Thyroid gland (tissue), 4 donors: ENCODE measurements at regions not wholly inside any gene's neighbourhood (a gene's known extent, or its start where the extent isn't known, plus 50 kb on each side); places are given as distances from the start of the nearest gene placed in this dataset.

ENCODE experiments used
- POLR2A ChIP-seq, 2 donors: fragments of 450-650 bp; IDR thresholded peaks; one replicate each; pipeline ENCODE4 v1.6.1; 2017; ENCODE audit warnings: antibody characterized with exemption in 2 of 2, mild to moderate bottlenecking in 2 of 2, moderate library complexity in 1 of 2
- TF ChIP-seq, protein P1 (sequence below), 6 experiments: fragments of 200-600 bp in 3 of 6; fragments of 450-650 bp in 3 of 6; sonication (generic) in 3 of 6; IDR thresholded peaks; one replicate each; pipeline ENCODE4 v1.5.1; 2016 to 2019; ENCODE audit warnings: antibody characterized with exemption in 6 of 6, mild to moderate bottlenecking in 2 of 6, inconsistent platforms in 1 of 6, moderate library complexity in 1 of 6

DNA sequence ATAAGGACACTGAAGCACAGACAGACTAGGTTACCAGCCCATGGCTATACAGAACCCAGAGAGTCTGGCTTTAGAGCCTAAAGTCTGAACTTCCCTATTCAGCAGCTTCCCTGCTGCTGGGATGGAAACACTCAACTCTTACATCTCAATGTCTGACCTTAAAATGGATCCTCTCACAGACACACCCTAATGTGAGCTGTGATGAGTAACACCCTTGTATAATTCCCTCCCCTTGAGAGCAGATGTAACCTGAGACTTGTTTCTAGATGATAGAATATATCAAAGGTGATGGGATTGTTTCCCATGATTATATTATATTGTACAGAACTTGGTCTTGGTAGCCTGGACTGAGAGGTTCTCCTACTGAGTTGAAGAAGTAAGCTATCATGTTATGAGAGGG is 577.1 kb upstream of the KLHL29 start:
- TF ChIP-seq, protein P1, sequence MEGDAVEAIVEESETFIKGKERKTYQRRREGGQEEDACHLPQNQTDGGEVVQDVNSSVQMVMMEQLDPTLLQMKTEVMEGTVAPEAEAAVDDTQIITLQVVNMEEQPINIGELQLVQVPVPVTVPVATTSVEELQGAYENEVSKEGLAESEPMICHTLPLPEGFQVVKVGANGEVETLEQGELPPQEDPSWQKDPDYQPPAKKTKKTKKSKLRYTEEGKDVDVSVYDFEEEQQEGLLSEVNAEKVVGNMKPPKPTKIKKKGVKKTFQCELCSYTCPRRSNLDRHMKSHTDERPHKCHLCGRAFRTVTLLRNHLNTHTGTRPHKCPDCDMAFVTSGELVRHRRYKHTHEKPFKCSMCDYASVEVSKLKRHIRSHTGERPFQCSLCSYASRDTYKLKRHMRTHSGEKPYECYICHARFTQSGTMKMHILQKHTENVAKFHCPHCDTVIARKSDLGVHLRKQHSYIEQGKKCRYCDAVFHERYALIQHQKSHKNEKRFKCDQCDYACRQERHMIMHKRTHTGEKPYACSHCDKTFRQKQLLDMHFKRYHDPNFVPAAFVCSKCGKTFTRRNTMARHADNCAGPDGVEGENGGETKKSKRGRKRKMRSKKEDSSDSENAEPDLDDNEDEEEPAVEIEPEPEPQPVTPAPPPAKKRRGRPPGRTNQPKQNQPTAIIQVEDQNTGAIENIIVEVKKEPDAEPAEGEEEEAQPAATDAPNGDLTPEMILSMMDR (IDR thresholded peaks at IDR 0.05), result no peak
- TF ChIP-seq POLR2A (IDR thresholded peaks at IDR 0.05), result no peak
